ENCODE measurements at regions not wholly inside any gene's neighbourhood (a gene's known extent, or its start where the extent isn't known, plus 50 kb on each side); places are given as distances from the start of the nearest gene placed in this dataset.

- TF ChIP-seq NFIC (IDR thresholded peaks at IDR 0.05) (no peak), SMARCB1 (IDR thresholded peaks at IDR 0.05; ENCODE audit: insufficient read length, low read depth) (no peak), CTCF (IDR thresholded peaks at IDR 0.05 in 2 of 3, conservative IDR thresholded peaks at IDR 0.05 in 1 of 3; ENCODE audit: insufficient read depth in 2 of 3, low read depth in 1 of 3, low read length in 3 of 3) (no peak), GABPA (tag; conservative IDR thresholded peaks at IDR 0.05; ENCODE audit: low read depth) (no peak), TBP (optimal IDR thresholded peaks at IDR 0.05; ENCODE audit: low read depth, low read length) (no peak), THAP7 (CRISPR knock-in tag; IDR thresholded peaks at IDR 0.05) (no peak), PHTF2 (CRISPR knock-in tag; IDR thresholded peaks at IDR 0.05) (no peak), KDM5B (IDR thresholded peaks at IDR 0.05; ENCODE audit: insufficient replicate concordance, low read depth, low read length) (no peak)
- TF ChIP-seq, protein P1, sequence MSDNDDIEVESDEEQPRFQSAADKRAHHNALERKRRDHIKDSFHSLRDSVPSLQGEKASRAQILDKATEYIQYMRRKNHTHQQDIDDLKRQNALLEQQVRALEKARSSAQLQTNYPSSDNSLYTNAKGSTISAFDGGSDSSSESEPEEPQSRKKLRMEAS (CRISPR knock-in tag; IDR thresholded peaks at IDR 0.05) = no peak
Observed at GRCh38 chr6:134729561-134729960, 220.3 kb downstream of the ALDH8A1 start.
